Esophagus muscularis mucosa (tissue), 4 donors: ENCODE measurements at regions not wholly inside any gene's neighbourhood (a gene's known extent, or its start where the extent isn't known, plus 50 kb on each side); places are given as distances from the start of the nearest gene placed in this dataset.

Source experiments
- DNase-seq: peaks from one replicate; pipeline ENCODE4 v3.0.0-alpha.2; 2017; ENCODE audit errors: extremely low spot score
- H3K27ac ChIP-seq, 4 donors: fragments of 200-600 bp; sonication (generic); replicated peaks in 1 of 4; 1 replicate in 3 of 4; 2 replicates in 1 of 4; pipeline ENCODE4 v1.5.1; 2016 to 2019; ENCODE audit warnings: mild to moderate bottlenecking in 1 of 4
- H3K27me3 ChIP-seq, 4 donors: fragments of 200-600 bp; sonication (generic); one replicate each; pipeline versions ENCODE4 v1.5.1 to v1.6.0; 2016 to 2019
- H3K36me3 ChIP-seq, 4 donors: fragments of 200-600 bp; sonication (generic); one replicate each; pipeline ENCODE4 v1.5.1; 2016 to 2019
- H3K4me1 ChIP-seq, 4 donors: fragments of 200-600 bp; sonication (generic); one replicate each; pipeline ENCODE4 v1.5.1; 2016 to 2019
- H3K4me3 ChIP-seq, 4 donors: fragments of 200-600 bp; sonication (generic); 1 replicate in 2 of 4; 2 replicates in 2 of 4; pipeline ENCODE4 v1.5.1; 2016 to 2019; ENCODE audit warnings: mild to moderate bottlenecking in 4 of 4, moderate library complexity in 1 of 4
- H3K9me3 ChIP-seq, 4 donors: fragments of 200-600 bp; sonication (generic); 1 replicate in 3 of 4; 2 replicates in 1 of 4; pipeline ENCODE4 v1.5.1; 2016 to 2019
- CTCF ChIP-seq, 3 experiments: fragments of 200-600 bp in 2 of 3; fragments of 450-650 bp in 1 of 3; sonication (generic) in 2 of 3; IDR thresholded peaks; one replicate each; pipeline ENCODE4 v1.5.1; 2017 to 2019; ENCODE audit warnings: antibody characterized with exemption in 3 of 3, mild to moderate bottlenecking in 2 of 3, moderate library complexity in 1 of 3
- EP300 ChIP-seq: sonication (generic); formaldehyde crosslinking; IDR thresholded peaks from one replicate; pipeline ENCODE4 v1.6.1; 2017; ENCODE audit warnings: antibody characterized with exemption
- POLR2A ChIP-seq: fragments of 450-650 bp; IDR thresholded peaks from one replicate; pipeline ENCODE4 v1.6.1; 2017; ENCODE audit warnings: antibody characterized with exemption, moderate library complexity, mild to moderate bottlenecking, low read depth
- POLR2AphosphoS5 ChIP-seq, 2 donors: sonication (generic); formaldehyde crosslinking; IDR thresholded peaks; one replicate each; pipeline ENCODE4 v1.6.1; 2017; ENCODE audit warnings: antibody characterized with exemption in 2 of 2
- WGBS: methylation state at CpG from one replicate; pipeline ENCODE4 v1.1.5; 2018; 5-methylcytosine and 5-hydroxymethylcytosine counted together
- intact Hi-C: fragments of 100-400 bp; cut with DNase I; formaldehyde crosslinking; loops from one replicate; pipeline ENCODE4 v1.15.1; 2023

- no peak for DNase-seq
- intact Hi-C loops: no loop called here
- no peak overlapping the region for H3K4me3 ChIP-seq
- H3K27me3 ChIP-seq: no peaks in the 10 kb centered on the region
- no peaks in the 10 kb centered on the region for H3K4me1 ChIP-seq
- no peaks in the 10 kb centered on the region for H3K36me3 ChIP-seq
- TF ChIP-seq POLR2AphosphoS5 (IDR thresholded peaks at IDR 0.05): no peak
- no peak for TF ChIP-seq POLR2A
- TF ChIP-seq EP300: no peak
- H3K9me3 ChIP-seq: no peaks in the 10 kb centered on the region
- H3K27ac ChIP-seq: no peak overlapping the region
- 59% methylated on average over 9 of the region's 9 CpGs for WGBS
Observed at GRCh38 chr5:175288048-175288621, 155.8 kb downstream of the DRD1 start.

DNA sequence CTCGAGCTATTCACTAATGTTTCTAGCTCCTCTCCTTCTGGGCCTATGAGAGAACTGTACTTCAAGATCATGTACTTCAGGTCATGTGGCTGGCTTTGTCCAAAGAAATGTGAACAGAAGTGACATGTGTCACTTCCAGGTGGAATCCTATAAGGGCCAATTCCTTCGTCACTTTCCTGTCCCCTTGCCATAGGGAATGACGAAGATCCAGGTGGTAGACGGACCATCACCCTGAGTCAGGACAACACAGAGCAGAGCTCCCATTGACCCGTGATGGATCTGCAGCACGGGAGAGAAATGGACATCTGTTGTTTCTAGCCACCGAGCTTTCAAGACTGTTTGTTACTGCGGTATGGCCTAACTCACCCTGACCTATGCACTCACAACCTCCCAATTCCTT lies 157.0 kb downstream of the DRD1 start:
- Histone ChIP-seq H3K36me3 (no peaks in the 10 kb centered on the region), H3K4me3 (no peak overlapping the region), H3K27me3 (no peaks in the 10 kb centered on the region), H3K9me3 (no peaks in the 10 kb centered on the region), H3K27ac (no peak overlapping the region), H3K4me1 (no peaks in the 10 kb centered on the region)
- TF ChIP-seq POLR2A: no peak
- TF ChIP-seq EP300: no peak
- TF ChIP-seq POLR2AphosphoS5 (IDR thresholded peaks at IDR 0.05): no peak
- TF ChIP-seq CTCF (IDR thresholded peaks at IDR 0.05): no peak
- intact Hi-C loops: no loop called here
- WGBS: 86% methylated on average over 8 of the region's 8 CpGs
- DNase-seq: no peak

- Histone ChIP-seq H3K27me3 (no peaks in the 10 kb centered on the region), H3K4me1 (no peaks in the 10 kb centered on the region), H3K36me3 (no peaks in the 10 kb centered on the region), H3K9me3 (no peaks in the 10 kb centered on the region), H3K27ac (no peak overlapping the region), H3K4me3 (no peak overlapping the region)
- no peak for TF ChIP-seq POLR2AphosphoS5 (IDR thresholded peaks at IDR 0.05)
- TF ChIP-seq CTCF (IDR thresholded peaks at IDR 0.05): no peak
- TF ChIP-seq EP300: no peak
- no peak for DNase-seq
- intact Hi-C loops: no loop called here
Observed at GRCh38 chr5:175285261-175285660, 158.7 kb downstream of the DRD1 start.

DNA sequence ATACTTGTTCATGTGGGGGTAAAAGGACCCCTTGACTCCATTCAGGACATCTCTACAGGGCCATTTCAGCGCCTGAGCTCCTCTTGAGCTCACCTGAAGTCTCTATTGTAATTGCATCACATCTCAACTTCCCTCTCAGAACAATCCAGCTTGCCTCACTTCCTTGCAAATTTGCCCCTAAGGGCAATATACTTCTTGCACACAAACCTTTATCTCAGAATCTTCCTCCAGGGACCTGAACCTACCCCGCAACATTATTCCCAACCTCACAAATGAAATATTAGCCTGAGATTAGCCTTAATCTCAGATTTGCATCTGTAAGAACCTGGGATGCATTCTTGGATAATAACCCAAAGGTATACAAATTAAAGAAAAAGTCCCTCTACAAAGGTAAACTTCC lies 159.2 kb downstream of the DRD1 start:
- Histone ChIP-seq H3K36me3 (no peaks in the 10 kb centered on the region), H3K4me3 (no peak overlapping the region), H3K9me3 (no peaks in the 10 kb centered on the region), H3K27ac (no peak overlapping the region), H3K4me1 (no peaks in the 10 kb centered on the region), H3K27me3 (no peaks in the 10 kb centered on the region)
- DNase-seq: no peak
- no peak for TF ChIP-seq POLR2AphosphoS5 (IDR thresholded peaks at IDR 0.05)
- TF ChIP-seq EP300: no peak
- TF ChIP-seq POLR2A: no peak
- TF ChIP-seq CTCF (IDR thresholded peaks at IDR 0.05): no peak
- intact Hi-C loops: no loop called here
- 95% methylated on average over 2 of the region's 2 CpGs for WGBS

DNA sequence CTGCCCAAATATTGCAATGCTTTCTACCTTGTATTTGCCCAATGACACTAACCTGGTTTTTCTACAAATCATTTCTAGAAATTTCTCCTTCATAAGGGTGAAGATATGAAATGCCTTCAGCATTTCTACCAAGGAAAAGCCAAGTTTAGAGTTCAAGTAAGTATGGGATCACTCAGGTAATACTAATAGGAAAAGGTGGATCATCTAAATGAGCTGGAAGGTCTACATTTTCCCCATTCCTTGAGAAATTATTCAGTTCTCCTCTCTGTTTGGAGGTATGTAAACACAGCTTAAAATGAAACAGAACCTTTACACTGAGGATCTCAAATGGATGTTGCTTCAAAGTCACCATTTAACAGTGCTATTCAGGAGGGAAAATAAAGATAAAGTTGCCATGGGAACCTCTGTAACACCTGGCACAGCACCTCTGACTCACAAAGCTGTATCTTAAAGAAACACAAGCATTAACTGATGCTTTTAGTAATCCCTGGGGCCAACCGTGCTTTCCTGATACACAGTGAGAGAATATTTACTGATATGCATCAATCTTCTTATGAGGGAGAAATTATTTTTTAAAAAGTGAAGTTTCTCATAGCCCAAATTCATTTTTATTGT lies 161.3 kb downstream of the DRD1 start:
- no peak overlapping the region for H3K4me3 ChIP-seq
- no peak for TF ChIP-seq POLR2A
- no peak for TF ChIP-seq EP300
- TF ChIP-seq CTCF (IDR thresholded peaks at IDR 0.05): no peak
- TF ChIP-seq POLR2AphosphoS5 (IDR thresholded peaks at IDR 0.05): no peak
- intact Hi-C loops: no loop called here
- 32% methylated on average over 1 of the region's 1 CpG for WGBS
- no peaks in the 10 kb centered on the region for H3K36me3 ChIP-seq
- H3K27ac ChIP-seq: no peak overlapping the region
- H3K9me3 ChIP-seq: no peaks in the 10 kb centered on the region
- no peak for DNase-seq
- no peaks in the 10 kb centered on the region for H3K27me3 ChIP-seq
- H3K4me1 ChIP-seq: no peaks in the 10 kb centered on the region
